Lung microvascular endothelial cell (primary cell): ENCODE measurements at regions not wholly inside any gene's neighbourhood (a gene's known extent, or its start where the extent isn't known, plus 50 kb on each side); places are given as distances from the start of the nearest gene placed in this dataset.

ENCODE experiments used
- DNase-seq, 2 donors: peaks; one replicate each; pipeline versions ENCODE4 v3.0.0 to v3.0.0-alpha.2; 2010; ENCODE audit warnings: low read depth in 2 of 2

DNA sequence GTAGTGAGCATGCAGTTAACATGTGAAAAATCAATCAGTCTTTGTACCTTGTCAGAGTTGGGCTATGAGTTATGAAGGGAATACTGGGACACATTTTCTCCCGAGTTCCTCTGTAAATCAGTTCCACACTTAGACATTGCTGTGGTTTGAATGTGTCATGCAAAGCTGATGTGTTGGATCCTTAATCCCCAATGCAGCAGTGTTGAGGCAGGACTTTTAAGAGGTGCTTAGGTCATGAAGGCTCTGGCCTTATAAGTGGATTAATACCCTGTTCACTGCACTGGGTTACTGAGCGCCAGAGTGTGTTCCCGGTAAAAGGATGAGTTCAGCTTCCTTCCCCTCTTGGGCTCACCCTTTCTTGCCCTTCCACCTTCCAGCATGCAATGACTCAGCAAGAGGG is 742.1 kb upstream of the TENM4 start:
- no peak for DNase-seq

DNA sequence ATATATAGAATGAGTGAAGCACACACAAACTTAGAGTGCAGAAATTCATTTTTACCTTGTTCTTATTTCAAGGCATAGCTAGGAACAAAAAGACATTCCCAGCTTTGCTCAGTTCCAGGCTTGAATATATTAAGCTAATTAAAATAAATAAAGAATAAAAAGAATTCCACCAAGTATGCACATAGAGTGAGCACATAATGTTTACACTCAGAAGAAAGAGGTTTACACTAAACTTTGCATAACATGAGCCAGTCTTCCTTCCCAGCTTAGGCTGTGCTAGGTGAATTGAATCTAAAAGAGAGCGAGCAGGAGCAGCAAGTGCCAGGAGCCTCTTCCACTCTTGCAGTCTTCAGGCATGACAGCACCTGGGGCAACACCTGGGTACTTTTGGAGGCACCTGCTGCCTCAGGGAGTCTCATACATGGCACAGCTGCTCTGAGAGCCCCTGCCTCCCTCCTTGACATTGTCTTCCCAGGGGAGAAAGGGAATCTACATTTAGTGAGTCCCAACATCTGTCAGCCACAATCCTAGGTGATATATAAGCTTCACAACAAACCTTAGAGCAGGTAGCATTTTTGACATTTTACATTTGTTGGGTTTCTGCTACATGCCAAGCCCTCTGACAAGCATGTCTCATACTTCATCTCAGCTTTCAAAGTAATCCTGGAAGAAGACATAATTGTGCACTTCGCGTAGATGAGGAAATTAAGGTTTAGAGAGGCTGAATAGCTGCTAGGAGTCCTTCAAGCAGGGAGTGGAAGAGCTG is 732.7 kb upstream of the TENM4 start:
- no peak for DNase-seq

DNA sequence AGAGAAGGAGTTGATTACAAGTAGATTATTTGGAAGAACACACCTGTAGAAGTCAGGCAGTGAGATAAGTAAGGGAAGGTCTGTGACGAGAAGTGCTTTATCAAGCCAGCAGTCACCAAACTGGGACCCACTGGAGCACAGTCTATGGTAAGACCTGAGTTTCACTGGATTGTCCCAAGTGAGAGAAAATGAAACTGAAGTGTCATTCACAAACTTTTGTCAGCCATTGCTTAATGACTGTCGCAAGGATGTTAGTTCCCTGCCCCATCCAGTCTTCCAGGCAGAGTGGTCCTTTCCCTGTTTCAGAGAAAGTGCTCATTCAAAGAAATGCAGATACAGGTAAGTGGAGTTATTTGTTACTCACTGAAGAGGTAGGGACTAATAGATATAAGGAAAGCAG is 728.0 kb upstream of the TENM4 start:
- no peak for DNase-seq

DNA sequence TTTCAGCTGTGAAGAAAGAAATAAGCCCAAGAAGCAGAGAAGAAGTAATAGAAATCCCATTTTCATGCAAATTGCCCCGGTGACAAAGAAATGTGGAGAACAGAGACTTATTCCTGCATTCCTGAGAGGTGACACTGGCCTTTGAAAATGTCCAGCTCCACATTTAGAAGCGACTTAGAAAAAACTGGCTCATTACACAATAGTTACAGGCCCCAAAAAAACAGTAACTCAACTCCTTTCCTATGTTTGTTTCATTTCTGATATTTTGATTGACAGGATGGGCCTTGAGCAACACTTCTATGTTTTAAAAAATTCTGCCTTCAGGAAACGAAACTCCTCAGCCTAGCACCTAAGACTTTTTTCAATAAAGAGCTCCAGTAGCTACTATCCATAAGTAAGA is 726.9 kb upstream of the TENM4 start:
- no peak for DNase-seq

DNA sequence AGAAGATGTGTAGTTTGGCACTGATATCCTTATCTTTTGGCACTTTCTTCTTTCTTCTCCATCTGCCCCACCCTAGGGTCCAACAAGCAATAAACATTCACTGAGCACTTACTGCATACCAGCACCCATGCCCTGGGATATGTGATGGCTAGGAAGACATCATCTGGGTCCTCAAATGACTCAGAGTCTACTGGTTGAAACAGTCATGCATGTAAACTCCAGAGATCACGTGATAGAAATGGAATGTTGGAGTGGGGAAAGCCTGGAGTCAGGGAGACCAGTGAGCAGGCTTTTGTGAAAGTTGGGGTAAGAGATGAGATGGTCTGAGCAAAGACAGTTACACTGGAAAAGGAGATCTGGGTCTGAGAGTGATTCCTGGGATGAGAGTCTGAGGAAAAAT is 724.9 kb upstream of the TENM4 start:
- no peak for DNase-seq

DNA sequence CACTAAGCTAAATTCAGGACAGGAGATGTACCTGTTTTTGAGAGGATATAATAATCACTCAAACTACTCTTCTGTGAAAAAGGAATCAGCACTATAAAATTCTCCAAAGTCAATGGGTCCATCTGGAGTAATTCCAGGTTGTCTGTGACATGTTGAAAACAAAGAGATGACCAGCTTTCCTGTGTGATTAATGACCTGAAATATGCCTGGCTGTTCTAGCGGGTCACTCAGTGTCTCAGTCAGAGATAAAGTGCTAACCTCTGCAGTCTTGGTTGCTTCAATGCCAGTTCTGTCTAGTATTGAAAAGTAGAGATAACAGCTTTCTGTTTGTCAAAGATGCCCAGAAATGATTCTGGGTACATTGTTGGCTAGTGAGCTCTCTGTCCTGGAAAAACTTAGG is 722.6 kb upstream of the TENM4 start:
- no peak for DNase-seq

DNA sequence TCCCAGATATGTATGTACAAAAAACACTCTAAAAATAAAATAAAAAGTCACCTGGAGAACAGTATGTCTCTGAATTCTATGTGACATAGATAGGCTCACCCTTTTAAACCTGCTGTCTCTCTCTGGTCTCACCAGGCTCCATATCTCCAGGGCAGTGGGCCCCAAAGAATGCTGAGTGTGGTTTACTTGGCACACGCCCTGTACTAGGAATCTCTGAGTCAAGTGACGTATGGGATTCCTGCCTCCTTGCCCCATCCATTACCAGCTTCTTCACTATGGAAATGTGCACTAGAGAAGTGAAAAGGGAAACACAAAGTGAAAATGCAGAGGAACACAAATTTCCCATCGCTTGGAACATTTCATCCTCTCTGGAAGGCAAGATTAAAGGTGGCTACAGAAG is 722.2 kb upstream of the TENM4 start:
- no peak for DNase-seq

DNA sequence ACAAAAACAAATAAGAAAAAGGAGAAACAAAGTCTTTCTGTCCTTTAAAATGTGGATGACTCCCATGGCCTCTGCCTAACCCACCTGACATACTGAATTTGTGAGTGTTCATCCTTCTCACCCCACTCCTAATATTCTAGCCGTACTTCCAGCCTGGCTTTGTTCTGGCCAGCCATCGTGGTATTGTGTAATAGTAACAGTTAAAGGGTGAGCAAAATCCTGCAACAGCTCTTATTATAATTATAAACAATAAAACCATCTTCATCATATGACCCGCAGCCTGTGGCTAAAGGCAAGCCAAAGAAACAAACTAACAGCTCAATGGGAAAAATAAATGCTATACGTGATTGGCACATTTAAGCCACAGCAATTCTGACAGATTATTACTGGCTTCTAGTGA is 721.6 kb upstream of the TENM4 start:
- DNase-seq: no peak

DNA sequence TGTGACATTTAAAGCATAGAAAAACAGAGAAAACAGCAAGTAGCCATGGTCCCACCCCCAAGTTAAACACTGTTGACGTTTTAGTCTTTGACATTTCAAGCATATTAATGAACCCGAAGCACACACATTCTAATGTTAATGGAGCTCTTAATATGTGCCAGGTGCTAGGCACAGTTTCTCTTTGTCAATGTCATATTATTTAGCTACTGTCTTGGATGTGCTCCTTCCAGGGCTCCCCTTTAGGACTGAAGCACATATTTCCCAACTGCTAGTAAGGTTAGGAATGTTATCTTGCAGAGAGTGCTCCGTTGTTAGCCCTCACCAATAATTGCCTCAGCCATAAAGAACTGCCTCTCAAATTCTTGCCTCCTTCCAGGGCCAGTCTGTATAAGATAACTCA is 716.6 kb upstream of the TENM4 start:
- no peak for DNase-seq

DNA sequence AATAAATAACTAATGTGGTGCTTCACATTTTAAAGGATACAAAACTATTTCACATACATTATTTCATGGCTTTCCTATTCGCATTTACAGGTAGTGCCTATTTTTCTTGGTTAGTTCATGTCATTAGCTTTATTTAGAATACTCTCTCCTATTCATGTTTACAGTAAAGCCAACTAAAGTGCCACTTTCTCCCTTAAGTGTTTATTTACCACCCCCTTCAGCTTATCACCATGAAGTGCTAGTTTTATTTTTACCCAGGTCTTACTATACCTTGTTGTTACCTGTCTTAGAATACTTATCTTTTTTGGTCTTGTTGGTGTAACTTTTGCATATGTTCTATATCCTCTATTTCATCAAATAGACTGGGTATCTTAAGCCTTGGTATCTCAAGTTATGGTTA is 715.2 kb upstream of the TENM4 start:
- no peak for DNase-seq

DNA sequence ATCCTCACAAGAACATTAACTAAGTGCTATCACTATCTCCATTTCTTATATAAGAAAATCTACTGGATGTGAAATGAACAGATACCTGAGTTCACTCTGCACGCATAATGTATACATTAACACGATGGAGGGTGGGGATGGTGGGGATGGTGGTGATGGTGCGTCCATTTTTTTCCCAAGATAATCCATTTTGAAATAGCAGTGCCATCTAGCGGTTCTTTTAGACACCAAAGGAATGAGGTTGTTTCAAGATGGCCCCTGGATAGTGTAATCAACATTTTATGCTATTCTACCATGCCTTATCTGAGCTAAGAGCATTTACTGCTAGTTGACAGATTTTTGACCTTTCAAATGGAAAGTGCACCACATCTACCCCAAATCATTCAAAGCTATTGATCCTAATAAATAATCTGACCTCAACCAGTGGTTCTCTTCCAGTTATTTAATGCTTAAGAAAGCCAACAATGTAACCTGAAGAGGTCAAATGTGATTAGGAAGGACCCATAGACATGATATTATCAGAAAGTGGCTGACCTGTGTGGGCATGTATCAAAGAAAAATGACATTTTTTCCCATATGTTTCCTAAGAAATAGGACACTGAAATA is 714.7 kb upstream of the TENM4 start:
- DNase-seq: peak in 1 of 2 donors; percentile 0

DNA sequence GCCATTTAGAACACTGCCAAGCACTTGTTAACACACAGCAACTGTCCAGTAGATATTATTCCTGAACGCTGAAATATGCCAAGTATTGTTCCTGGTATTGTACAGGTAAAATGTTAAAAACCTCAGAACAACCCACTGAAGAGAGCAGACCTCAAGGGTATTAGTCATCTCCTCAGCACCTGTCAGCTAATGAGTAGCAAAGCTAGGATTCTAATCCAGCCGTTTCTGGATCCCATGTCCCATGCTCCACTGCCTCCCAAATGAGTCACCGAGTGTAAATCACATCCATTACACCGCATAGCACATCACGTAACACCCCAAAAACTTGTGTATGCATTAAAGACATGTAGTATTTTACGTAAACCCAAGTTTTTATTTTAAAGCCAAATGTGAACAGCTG is 705.4 kb upstream of the TENM4 start:
- no peak for DNase-seq

DNA sequence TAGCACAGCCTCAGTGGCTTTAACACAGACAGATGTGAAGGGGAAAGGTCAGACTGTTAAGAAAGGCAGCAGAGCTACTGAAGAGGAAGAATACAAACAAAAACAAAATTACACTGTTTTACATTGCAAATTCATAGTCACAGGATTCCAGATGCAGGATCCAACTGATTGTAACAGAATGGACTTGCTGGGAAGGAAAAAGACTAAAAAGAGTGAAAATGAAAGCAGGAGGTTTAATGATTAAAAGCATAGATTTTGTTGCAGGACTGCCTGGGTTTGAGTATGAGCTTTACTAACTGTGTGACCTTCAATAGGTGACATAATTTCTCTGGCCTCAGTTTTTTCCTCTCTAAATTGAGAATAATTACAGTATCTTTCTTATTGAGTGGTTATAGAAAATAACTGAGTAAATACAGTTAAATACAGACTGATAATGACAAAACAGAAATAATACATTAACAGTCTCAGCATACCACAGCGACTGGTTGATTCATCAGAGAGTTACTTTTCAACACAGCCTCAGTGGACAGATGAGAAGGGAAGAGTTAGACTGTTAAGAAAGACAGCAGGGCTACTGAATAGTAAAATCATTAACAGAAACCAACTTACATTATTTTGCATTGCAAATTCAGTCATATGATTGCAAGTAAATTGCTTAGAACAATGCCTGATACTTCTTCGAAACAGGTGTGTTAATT is 704.2 kb upstream of the TENM4 start:
- no peak for DNase-seq

DNA sequence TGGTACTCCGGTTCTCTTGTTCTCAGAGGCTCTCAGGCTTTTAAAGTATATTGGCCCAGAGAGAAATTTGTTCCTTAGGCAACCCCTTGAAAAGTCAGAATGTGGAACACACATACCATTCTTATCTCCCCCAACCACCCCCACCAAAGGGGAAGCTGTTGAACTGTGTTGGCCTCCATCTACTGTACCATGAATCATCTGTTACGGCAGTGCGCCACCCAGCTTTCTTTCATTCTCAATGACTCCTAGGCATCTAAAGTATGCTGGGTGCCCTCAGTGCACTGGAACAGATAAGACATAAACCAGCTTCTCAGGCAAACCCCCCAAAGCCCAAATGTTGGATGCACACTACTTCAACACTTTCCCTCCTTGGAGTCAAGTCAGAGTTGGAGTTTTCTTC is 696.2 kb upstream of the TENM4 start:
- no peak for DNase-seq

DNA sequence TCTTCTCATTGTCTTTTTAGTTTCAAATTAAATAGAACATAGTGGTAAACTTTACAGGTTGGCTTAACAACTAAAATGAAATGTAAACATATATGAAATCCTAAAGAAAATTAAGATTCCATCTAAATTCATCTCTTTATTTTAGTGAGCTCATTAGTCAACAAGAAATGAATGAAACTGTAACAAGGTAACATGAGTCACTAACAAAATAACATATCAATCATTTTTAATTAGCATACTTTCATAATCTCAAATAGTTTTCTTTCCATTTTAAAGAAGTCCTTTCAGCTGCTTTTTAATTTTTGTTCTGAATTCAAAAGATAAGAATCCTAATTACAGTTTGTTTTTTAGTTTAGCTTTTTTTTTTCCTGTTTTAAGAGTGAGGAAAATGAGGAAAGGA is 688.6 kb upstream of the TENM4 start:
- no peak for DNase-seq

DNA sequence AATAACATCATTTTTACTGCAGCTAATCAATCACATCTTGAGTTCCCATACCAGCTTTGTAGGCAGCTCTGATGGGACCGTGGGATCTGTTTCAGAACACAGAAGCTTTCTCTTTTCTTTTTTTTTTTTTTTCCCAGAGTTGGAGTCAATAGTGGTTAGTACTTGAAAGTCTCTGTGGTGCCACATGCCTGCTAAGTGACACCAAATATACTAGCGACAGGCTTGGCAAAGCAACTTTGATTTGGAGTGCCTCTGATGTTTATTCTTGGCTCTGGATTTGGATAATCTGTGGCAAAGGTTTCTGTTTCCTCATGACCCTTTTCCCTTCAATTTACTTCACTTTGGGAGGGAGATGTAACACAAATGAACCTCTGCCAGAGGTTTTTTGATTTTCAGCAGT is 681.4 kb upstream of the TENM4 start:
- no peak for DNase-seq

DNA sequence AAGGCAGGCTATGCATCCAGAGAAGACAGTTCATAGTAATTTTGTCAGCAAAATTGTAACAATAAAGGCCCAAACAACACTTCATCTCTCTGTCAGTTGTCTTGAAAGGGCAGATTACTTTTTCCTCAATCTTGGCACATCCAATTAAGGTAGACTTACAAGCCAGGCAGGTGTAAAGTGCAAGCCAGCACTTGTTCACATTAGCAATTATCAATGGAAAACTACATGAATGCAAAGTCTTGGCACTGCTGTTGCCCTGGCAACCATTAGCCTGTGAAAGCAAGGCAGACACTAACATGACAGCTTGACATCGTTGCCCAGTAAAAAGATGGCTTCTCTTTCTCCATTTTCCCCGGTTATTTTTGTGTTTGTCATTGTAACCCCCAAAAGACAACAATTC is 677.2 kb upstream of the TENM4 start:
- DNase-seq: no peak

DNA sequence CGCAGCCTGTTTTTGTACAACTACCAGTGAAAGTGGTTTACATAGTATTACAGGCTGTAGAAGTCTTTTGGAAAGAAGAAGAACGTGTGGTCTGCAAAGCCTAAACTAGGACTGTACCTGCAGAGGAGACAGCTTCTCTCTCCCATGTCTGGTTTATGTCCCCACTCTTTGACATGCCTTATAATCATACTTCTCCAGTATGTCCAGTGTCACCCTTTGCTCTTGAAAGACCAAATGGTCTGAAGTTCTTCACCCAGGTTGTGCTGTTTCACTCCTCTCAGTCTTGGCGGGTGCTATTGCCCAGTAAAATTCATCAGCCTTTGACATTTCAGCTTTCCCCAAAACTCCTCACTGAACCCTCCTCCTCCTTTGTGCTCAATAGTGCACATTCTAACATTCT is 676.0 kb upstream of the TENM4 start:
- DNase-seq: no peak

DNA sequence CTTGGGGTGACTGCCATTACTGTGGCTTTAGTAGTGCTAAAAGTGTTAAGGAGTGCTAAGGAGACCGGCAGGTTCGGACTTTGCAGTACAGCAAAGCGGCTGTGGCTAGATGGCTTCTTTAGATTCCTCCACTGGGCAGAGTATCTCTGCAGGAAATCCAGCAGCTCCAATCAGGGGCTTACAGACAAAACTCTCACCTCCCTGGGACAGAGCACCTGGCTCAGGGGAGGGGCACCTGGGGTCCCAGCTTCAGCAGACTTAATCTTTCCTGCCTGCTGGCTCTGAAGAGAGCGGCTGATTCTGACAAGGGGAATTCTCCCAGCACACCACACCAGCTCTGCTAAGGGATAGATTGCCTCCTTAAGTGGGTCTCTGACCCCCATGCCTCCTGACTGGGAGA is 668.8 kb upstream of the TENM4 start:
- no peak for DNase-seq

DNA sequence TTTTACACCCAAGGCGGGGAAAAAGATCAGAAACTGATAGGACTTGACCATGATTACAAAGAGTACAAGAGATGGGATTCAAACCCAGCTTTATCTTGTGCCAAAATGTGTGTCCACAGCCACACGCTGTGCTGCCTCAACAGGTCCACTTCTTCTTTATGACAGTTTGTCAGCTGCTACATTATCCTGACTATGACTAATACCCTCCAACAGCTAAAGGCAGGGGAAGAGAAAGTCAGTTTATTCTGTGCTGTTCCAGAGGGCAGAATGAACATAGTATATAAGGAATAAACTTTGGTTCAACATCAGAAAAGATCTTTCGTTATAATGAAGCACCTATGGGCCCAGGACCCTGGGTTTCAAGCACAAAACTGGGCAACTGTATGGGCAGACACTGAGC is 668.2 kb upstream of the TENM4 start:
- no peak for DNase-seq

DNA sequence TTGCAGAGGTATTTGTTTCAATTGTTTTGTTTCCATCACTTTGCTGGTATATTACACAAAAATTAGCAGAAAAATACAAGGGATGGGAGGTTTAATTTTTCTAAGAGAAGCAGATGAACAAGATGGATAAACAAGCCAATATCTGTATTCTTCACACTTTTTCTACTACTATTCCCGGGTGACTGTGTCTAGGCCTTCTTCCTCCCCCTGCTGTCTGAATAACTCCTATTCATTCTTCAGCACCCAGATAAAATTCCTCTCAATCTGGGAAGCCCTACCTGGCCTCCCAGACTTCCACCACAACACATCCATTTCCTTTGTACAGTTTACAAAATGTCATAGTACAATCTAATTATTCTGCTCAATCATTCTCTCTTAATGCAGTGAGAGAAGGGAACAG is 666.6 kb upstream of the TENM4 start:
- DNase-seq: no peak

DNA sequence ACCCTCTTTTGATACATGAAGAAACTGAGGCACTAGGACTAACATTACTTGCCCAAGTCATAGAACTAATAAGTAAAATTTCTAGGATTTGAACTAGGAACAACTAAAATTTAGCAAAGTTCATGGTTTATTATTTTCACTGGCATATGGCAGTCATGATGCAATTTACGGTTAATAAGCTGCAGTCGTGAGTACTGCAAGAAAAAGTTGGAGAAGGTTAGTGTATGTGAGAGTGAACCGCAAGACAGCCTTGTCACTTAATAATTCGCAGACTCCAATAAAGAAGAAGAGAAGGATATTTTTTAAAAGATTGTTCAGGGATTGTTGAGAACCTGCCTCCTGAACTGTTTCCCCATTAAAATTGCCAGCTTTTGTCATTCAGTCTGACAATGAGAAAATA is 663.4 kb upstream of the TENM4 start:
- no peak for DNase-seq
